GM13977 (cell line): ENCODE measurements at regions not wholly inside any gene's neighbourhood (a gene's known extent, or its start where the extent isn't known, plus 50 kb on each side); places are given as distances from the start of the nearest gene placed in this dataset.

Experiments used
- DNase-seq: peaks from one replicate; pipeline ENCODE4 v3.0.0; 2012; ENCODE audit warnings: low spot score
- in situ Hi-C: fragments of 300-500 bp; cut with MboI; formaldehyde crosslinking; loops from one replicate; pipeline ENCODE4 v1.12.0; 2022; ENCODE audit warnings: low sequenced_read_pairs, low pct_unique_long_range_greater_than_20kb, mixed read lengths, inconsistent platforms; ENCODE audit not compliant: unreplicated experiment
- TF ChIP-seq, protein P1 (sequence below): IDR thresholded peaks from 2 replicates; pipeline ENCODE4 v1.5.1; 2012; ENCODE audit warnings: mild to moderate bottlenecking, control low read depth; ENCODE audit not compliant: insufficient read depth; ENCODE audit errors: extremely low read depth, missing control alignments

DNA sequence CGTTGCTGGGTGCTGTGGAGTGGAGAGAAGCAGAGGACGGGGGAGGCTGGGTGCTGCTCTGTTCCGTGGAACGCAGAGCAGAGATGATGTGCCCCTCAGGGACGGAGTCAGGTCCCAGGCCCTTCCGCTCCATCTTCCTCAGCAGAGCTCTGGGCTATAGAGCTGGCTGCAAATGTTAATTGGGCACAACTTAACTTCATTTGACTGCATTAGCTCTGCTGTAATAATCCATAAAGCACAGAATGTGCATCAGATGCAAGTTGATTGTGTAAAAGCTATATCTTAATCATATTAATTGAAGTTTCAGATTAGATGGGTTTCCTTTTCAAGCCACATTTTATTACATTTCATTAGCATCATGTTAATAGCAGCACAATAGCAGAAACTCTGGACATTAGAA, 212.6 kb downstream of the ABCC12 start:
- in situ Hi-C loops, result no loop called here
- TF ChIP-seq, protein P1, sequence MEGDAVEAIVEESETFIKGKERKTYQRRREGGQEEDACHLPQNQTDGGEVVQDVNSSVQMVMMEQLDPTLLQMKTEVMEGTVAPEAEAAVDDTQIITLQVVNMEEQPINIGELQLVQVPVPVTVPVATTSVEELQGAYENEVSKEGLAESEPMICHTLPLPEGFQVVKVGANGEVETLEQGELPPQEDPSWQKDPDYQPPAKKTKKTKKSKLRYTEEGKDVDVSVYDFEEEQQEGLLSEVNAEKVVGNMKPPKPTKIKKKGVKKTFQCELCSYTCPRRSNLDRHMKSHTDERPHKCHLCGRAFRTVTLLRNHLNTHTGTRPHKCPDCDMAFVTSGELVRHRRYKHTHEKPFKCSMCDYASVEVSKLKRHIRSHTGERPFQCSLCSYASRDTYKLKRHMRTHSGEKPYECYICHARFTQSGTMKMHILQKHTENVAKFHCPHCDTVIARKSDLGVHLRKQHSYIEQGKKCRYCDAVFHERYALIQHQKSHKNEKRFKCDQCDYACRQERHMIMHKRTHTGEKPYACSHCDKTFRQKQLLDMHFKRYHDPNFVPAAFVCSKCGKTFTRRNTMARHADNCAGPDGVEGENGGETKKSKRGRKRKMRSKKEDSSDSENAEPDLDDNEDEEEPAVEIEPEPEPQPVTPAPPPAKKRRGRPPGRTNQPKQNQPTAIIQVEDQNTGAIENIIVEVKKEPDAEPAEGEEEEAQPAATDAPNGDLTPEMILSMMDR, result no peak
- DNase-seq, result no peak

DNA sequence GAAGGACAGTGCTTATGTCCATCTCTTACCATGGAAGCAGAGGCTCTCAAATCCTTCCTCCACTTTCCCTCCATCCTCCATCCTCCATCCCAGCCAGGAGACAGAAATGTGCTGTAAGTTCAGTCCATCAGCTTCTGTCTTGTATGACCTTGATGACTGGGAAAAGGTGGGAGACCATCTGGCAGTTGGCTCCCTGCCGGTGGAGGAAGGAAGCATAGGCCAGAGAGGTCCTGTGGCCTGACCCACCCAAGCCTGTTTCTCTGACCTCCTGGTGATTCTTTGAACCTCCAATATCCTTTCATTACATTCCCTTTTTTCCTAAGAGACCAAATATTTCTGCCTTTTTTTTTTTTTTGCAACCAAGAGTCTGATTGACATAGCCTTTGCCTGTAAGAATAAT, 215.3 kb downstream of the ABCC12 start:
- in situ Hi-C loops, result no loop called here
- no peak for DNase-seq
- TF ChIP-seq, protein P1, result no peak

DNA sequence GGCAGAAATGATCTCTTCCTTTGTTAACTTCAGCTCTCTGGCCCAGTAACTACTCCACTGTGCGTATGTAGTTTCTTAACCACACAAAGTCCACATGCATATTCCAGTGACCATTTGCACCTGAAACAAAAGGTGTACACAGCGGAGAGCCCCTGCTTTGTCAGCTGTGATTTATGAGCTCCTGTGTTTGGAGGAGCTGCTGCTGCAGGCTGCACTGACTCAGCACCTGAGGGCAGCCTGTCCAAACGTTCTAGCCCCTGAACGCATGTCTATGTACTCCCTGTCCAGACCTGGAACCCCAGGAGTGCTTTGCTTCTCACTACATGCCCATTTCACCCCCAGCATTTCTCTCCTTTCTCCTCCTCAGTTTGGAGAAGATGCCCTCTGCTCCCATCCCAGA, 216.1 kb downstream of the ABCC12 start:
- in situ Hi-C loops, result no loop called here
- TF ChIP-seq, protein P1, result no peak
- no peak for DNase-seq

DNA sequence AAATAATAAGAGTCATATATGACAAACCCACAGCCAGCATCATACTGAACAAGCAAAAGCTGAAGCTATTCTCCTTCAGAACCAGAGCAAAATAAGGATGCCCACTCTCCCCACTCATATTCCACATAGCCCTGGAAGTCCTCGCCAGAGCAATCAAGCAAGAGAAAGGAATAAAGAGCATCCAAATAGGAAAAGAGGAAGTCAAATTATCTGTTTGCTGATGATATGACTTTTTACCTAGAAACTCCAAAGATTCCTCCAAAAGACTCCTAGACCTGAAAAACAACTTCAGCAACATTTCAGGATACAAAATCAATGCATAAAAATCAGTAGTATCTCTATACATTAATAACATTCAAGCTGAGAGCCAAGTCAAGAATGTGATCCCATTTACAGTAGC, 217.5 kb downstream of the ABCC12 start:
- DNase-seq, result no peak
- in situ Hi-C loops, result no loop called here
- TF ChIP-seq, protein P1, result no peak

DNA sequence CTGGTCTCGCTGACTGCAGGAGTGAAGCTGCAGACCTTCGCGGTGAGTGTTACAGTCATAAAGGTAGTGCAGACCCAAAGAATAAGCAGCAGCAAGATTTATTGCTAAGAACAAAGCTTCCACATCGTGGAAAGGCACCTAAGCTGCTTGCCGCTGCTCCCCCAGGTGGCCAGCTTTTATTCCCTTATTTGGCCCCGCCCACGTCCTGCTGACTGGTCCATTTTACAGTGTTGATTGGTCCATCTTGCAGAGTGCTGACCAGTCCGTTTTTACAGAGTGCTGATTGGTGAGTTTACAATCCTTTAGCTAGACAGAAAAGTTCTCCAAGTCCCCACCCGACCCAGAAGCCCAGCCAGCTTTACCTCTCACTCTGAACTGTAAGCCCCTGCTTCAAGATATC, 227.8 kb downstream of the ABCC12 start:
- TF ChIP-seq, protein P1, result no peak
- in situ Hi-C loops, result no loop called here
- no peak for DNase-seq

DNA sequence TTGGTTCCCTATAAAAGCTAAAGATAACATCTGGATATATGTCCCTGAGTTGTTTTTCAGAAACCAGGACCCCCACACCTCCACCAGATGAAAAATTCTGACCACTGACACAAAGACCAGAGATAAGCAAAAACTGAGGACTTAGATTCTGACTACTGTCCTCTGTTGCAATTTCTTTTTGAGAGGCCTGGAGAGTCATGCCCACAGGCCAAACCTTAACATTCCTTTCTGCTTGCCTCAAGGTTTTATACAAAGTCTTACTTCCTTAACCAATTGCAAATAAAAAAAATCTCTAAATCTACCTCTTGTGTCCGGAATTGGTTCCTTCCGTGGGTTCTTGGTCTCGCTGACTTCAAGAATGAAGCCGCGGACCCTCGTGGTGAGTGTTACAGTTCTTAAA, 228.5 kb downstream of the ABCC12 start:
- TF ChIP-seq, protein P1, result no peak
- DNase-seq, result no peak
- in situ Hi-C loops, result no loop called here
